GM19438 (cell line): ENCODE measurements at regions not wholly inside any gene's neighbourhood (a gene's known extent, or its start where the extent isn't known, plus 50 kb on each side); places are given as distances from the start of the nearest gene placed in this dataset.

Source experiments
- ATAC-seq: cut with Tn5 transposase; IDR thresholded peaks from one replicate; pipeline ENCODE4 v1.9.1; 2021; ENCODE audit warnings: low read depth; ENCODE audit not compliant: unreplicated experiment

DNA sequence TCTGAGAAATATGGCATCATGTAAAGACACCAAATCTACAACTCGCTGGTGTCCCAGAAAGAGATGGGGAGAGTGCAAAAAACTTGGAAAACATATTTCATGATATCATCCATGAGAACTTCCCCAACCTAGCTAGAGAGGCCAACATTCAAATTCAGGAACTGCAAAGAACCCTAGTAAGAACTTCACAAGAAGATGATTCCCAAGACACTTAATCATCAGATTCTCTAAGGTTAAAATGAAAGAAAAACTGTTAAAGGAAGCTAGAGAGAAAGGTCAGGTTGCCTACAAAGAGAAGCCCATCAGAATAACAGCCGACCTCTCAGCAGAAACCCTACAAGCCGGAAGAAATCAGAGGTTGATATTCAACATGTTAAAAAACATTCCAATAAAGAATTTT is 95.5 kb upstream of the PRLR start:
- no peak for ATAC-seq

- ATAC-seq = no peak
These were observed 94.4 kb upstream of the PRLR start for GRCh38 chr5:35324679-35325078.

DNA sequence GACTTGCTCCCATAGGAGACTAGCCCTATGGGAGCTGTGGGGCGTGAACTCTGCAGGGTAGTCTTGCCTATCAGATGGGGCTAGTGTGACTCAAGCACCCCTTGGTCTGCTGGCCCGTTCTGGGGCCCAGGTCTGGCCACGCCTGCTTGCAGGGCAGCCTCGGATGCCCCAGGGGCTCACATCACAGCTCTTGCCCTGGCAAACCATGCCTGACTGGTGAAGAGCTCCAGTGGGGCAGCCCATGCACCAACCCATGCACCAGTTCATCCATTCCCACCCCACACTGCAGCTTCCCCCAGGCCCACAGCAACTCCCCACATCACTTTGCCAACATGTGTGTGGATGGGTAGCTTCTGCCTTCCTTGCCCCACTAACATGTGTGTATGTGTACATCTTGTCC is 93.9 kb upstream of the PRLR start:
- ATAC-seq = no peak

GRCh38 chr5:35320029-35320428 is 89.7 kb upstream of the PRLR start:
- peak; percentile 13 for ATAC-seq

GRCh38 chr5:35319333-35320002 is 89.2 kb upstream of the PRLR start:
- ATAC-seq = peak; percentile 99

DNA sequence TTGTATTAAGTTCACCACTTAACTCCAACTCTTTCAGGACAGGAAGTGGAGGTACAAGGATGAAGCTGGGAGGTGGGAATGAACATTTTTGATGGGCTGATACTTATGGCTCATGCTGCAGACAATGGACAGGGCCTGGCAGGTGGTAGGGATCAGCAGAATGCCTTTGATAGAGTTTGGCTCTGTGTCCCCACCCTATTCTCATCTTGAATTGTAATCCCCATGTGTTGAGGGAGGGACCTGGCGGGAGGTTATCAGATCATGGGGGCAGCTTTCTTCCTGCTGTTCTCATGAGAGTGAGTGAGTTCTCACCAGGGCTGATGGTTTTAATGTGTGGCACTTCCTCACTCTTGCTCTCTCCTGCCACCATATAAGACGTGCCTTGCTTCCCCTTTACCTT is 87.3 kb upstream of the PRLR start:
- no peak for ATAC-seq

- ATAC-seq = no peak
These were observed 86.5 kb upstream of the PRLR start for GRCh38 chr5:35316611-35317274.

- ATAC-seq = no peak
These were observed 83.0 kb upstream of the PRLR start for GRCh38 chr5:35313291-35313690.

- ATAC-seq = no peak
These were observed 82.0 kb upstream of the PRLR start for GRCh38 chr5:35312267-35312666.

- no peak for ATAC-seq
These were observed 79.3 kb upstream of the PRLR start for GRCh38 chr5:35309365-35310130.

DNA sequence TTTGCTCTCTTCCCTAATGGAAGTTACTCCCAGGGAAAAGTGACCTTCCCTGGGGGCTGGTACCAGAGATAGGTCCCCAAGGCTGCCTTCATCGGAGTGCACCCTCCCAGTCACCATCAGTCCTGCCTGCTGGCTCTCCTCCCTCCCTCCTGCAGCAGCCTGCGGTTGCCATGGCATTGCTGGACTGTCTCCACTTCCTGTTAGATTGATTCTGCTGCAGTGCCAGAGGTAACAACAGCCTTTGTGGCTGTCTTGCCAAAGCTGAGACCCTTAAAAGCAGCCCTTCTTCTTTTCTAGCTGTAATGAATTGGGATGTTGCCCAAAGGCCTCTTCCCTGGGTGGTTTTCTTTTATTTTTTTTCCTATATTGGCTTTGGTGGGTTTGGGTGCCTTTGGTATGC is 78.1 kb upstream of the PRLR start:
- ATAC-seq = peak; percentile 67

DNA sequence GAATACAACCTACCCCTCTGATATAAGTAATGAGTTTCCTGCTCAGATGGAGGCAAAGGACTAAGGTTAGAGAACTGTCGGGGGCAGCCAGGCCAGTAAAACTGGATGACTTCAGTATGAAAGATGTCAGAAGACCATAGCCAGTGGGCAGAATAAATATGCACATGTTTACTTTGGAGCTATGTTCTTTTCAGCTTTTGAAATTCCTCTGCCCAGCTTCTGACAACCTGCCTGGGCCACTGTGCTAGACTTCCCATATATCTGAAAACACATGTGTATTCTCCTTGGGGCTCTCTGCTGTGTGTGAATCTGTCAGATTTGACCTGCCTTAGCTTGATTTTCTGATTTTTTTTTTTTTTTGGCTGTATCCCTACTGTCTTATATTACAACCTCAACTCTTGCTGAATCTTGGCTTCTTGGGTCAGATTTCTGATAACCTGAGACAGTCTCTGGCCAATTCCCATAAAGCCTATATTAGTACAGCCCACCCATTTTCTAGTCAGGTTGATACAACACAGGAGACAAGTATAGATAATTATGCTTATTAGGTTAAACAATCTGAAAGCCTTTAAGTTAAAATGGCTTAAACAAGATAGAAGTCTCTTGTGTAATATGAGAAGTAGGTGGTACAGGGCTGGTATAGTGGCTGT is 76.6 kb upstream of the PRLR start:
- ATAC-seq = no peak

DNA sequence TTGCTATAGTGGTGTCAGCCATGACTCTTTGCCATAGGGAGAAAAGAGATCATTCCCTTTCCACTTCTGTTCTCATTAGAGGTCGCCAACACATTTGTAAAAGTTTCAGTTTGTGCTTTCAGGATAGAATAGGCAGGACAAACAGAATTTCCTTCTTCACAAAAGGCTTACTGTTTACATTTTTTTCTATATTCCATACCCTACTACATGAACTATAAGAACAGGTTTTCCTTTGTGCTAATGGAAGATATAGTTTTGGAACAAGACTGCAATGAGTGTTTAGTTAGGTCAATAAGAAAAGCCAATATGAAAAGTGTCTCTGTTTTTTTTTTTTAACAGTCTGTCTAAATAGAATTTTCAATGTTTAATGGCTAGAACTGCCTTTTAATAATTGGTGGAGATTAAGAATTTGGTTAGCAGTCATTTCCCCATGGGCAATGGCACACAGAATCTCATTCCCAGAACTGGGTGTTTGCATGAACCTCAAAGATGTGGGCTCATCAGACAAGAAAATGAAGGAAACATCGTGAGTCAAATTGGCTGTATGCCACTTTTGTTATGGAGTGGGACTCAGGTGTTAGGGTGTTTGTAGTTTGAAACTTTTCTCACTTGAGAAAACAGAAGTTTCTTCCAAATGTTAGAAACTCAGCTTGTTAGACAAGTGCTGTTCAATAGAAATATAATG is 75.2 kb upstream of the PRLR start:
- no peak for ATAC-seq

DNA sequence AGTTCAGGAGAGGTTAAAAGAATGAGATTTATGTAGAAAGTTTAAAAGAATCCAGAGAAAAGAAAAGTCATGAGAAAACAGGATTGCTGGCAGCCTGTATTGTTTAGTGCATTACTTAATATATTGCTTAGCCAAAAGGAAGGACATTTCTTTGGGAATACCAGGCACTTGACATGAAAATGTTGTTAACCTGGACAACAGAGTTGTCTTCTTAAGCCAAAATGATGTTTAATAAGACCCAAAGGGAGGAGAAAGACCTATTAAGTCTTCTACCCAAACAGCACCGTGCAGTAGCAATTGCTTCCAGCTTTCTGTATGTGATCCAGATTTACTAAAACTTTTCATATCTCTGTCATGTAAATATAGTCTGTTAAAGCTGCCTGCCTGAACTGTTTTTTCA is 74.0 kb upstream of the PRLR start:
- no peak for ATAC-seq

DNA sequence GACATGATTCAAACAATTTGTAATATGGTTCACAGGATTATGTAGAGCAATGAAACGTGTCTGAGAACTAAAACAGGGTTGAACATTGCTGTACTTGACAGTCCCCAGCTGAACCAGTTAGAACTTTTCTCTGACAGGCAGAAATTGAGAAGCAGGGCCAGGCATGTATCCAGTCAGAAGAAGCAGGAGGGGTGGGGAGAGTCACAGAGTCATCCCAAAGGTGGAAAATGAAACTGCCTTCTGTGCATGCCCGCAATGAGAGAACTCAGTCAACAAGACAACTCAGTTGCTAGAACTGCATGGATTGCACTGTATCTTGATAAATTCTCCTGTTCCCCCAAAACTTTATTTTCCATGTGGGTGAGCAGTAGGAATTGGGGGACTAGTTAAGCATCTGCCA is 72.9 kb upstream of the PRLR start:
- ATAC-seq = peak; percentile 42

GRCh38 chr5:35302544-35302943 is 72.3 kb upstream of the PRLR start:
- peak; percentile 93 for ATAC-seq

DNA sequence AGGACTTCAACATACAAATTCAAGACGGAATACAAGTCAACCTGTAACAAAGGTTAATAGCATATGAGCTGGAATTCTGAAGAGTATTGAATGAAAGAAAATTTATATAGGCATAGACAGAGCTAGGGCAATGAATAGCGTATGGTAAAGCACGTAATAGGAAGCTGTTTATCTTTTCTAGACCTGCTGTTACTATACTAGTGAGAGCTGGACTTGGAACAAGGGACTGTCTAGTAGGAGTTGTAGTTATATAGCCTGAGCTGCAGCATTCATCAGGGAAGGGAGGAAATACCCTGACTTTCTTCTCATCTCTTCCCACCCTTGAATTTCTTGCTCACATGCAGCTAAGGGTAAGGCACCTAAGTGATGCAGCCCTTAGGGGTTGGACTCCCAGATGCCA is 67.5 kb upstream of the PRLR start:
- ATAC-seq = no peak

DNA sequence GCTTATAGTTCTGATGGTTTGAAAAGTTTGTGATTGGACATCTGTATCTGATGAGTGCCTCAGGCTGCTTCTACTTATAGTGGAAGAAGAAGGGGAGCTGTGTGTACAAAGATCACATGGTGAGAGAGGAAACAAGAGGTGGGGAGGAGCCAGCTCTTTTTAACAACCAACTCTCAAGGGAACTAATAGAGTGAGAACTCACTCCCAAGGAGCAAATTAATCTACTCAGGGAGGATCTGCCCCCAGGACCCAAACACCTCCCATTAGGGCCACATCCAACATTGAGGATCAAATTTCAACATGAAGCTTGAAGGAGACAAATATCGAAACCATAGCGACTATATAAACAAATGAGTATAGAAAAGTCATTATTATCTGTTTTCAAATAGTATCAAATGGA is 64.7 kb upstream of the PRLR start:
- ATAC-seq = no peak

DNA sequence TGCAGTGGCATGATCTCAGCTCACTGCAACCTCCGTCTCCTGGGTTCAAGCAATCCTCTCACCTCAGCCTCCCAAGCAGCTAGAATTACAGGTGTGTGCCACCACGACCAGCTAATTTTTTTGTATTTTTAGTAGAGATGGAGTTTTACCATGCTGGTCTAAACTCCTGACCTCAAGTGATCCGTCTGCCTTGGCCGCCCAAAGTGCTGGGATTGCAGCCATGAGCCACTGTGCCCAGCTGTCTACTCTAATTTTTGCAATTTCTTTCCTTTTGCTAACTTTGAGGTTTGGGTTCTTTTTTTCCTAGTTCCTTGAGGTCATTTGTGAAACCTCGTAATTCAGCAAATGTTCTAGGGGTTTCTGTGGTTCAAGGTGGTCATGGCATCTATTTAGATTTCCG is 63.7 kb upstream of the PRLR start:
- no peak for ATAC-seq

DNA sequence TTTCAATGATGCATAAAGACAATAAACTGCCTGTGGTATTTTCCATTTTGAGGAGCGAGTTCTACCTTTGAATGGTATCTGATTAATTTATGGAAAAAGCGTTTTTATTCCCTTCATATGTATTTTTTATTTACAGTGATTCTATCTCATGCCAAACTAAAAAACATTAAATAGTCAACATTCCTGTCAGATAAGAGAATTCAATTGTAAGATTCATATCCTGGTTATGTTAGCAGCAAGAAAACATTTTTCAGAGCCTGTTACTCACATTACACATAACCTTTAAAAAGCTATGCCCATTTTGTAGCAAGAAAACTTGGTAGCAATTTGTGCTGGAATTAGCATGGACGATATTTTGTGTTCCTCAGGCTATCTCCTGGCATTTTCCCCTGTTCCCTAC is 55.1 kb upstream of the PRLR start:
- ATAC-seq = no peak

- no peak for ATAC-seq
These were observed 54.7 kb upstream of the PRLR start for GRCh38 chr5:35285011-35285410.
